ENCODE measurements at regions not wholly inside any gene's neighbourhood (a gene's known extent, or its start where the extent isn't known, plus 50 kb on each side); places are given as distances from the start of the nearest gene placed in this dataset.

DNA sequence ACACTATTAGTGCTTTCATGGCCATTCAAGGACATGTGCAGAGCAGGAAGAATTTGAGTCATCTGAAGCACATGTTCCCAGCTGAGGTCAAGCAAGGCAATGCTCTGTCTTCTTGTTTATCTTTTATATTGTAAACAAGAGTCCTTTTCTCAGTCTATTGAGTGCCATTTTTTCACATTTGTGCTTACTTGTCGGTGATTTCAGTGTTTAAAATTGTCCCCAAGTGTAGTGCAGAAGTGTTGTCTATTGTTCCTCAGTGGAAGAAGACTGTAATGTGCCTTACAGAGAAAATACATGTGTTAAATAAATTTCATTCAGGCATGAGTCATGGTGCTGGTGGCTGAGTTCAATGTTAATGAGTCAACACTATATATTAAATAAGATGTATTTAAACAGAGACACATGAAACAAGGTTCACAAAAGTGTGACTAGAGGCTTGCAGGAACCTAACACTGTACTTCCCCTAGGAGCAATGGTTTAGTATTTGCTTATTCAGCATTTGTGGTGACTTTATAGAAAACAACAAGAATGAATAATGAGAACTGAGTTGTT lies 391.1 kb downstream of the LRIG3 start:
- TF ChIP-seq, protein P1, sequence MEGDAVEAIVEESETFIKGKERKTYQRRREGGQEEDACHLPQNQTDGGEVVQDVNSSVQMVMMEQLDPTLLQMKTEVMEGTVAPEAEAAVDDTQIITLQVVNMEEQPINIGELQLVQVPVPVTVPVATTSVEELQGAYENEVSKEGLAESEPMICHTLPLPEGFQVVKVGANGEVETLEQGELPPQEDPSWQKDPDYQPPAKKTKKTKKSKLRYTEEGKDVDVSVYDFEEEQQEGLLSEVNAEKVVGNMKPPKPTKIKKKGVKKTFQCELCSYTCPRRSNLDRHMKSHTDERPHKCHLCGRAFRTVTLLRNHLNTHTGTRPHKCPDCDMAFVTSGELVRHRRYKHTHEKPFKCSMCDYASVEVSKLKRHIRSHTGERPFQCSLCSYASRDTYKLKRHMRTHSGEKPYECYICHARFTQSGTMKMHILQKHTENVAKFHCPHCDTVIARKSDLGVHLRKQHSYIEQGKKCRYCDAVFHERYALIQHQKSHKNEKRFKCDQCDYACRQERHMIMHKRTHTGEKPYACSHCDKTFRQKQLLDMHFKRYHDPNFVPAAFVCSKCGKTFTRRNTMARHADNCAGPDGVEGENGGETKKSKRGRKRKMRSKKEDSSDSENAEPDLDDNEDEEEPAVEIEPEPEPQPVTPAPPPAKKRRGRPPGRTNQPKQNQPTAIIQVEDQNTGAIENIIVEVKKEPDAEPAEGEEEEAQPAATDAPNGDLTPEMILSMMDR (IDR thresholded peaks at IDR 0.05) = no peak
- TF ChIP-seq POLR2A (IDR thresholded peaks at IDR 0.05) = no peak

All from esophagus squamous epithelium (tissue), 4 donors.